SK-N-SH (cell line): ENCODE measurements at regions not wholly inside any gene's neighbourhood (a gene's known extent, or its start where the extent isn't known, plus 50 kb on each side); places are given as distances from the start of the nearest gene placed in this dataset.

ENCODE experiments used
- CTCF ChIA-PET: fragments of 300-600, 350-600 bp; formaldehyde crosslinking; extraction: SDS; loops from one replicate; lab custom pipeline; 2021; lab: Yijun Ruan, JAX
- POLR2A ChIA-PET: fragments of 350-600 bp; sonication (Branson Sonifier 250); formaldehyde crosslinking; extraction: SDS; loops from one replicate; lab custom pipeline; 2020; ENCODE audit warnings: antibody characterized with exemption, inconsistent platforms; lab: Yijun Ruan, JAX
- DNase-seq: peaks from one replicate; pipeline ENCODE4 v3.0.0; 2012
- H2AFZ ChIP-seq: fragments of 200-600 bp; sonication (generic); 2 replicates; pipeline ENCODE4 v1.8.1; 2016; ENCODE audit warnings: antibody characterized with exemption, mild to moderate bottlenecking, low read depth
- H3F3A ChIP-seq: fragments of 200-600 bp; sonication (generic); replicated peaks from 2 replicates; pipeline ENCODE3; 2016; ENCODE audit warnings: antibody characterized with exemption, mild to moderate bottlenecking; ENCODE audit not compliant: insufficient read depth
- H3K27ac ChIP-seq, 2 experiments: fragments of 200-500 bp in 1 of 2; fragments of 200-600 bp in 1 of 2; sonication (Bioruptor generic) in 1 of 2; sonication (generic), shearing (Covaris generic) in 1 of 2; 2 replicates each; pipeline versions ENCODE4 v1.5.1 to v1.6.1; 2014 to 2016; ENCODE audit warnings: low read depth in 2 of 2, inconsistent platforms in 1 of 2, low read length in 1 of 2, mild to moderate bottlenecking in 1 of 2, mixed read lengths in 1 of 2
- H3K27me3 ChIP-seq: fragments of 200-600 bp; sonication (generic), shearing (Covaris generic); 2 replicates; pipeline ENCODE4 v1.6.1; 2016; ENCODE audit warnings: mixed run types; ENCODE audit not compliant: insufficient read depth
- H3K36me3 ChIP-seq, 2 experiments: fragments of 200-500 bp in 1 of 2; fragments of 200-600 bp in 1 of 2; sonication (Bioruptor generic) in 1 of 2; sonication (generic) in 1 of 2; replicated peaks in 1 of 2; 2 replicates each; pipeline versions ENCODE3 to v1.5.1; 2014 to 2016; ENCODE audit warnings: low read length in 1 of 2, mild to moderate bottlenecking in 1 of 2; ENCODE audit not compliant: insufficient read depth in 2 of 2, control insufficient read depth in 1 of 2
- H3K4me1 ChIP-seq, 2 experiments: fragments of 200-500 bp in 1 of 2; fragments of 200-600 bp in 1 of 2; sonication (Bioruptor generic) in 1 of 2; sonication (generic), shearing (Covaris generic) in 1 of 2; 2 replicates each; pipeline versions ENCODE4 v1.5.1 to v1.6.1; 2014 to 2016; ENCODE audit warnings: low read depth in 1 of 2, low read length in 1 of 2, mixed run types in 1 of 2; ENCODE audit not compliant: insufficient read depth in 2 of 2, control insufficient read depth in 1 of 2
- H3K4me2 ChIP-seq: fragments of 200-600 bp; sonication (generic), shearing (Covaris generic); 2 replicates; pipeline ENCODE4 v1.6.1; 2017; ENCODE audit warnings: mixed run types
- H3K4me3 ChIP-seq, 2 experiments: fragments of 200-500 bp in 1 of 2; fragments of 200-600 bp in 1 of 2; sonication (Bioruptor generic) in 1 of 2; sonication (generic), shearing (Covaris generic) in 1 of 2; 2 replicates each; pipeline versions ENCODE4 v1.5.1 to v1.8.1; 2014 to 2016; ENCODE audit warnings: low read depth in 2 of 2, inconsistent platforms in 1 of 2, low read length in 1 of 2, mild to moderate bottlenecking in 1 of 2, mixed read lengths in 1 of 2, moderate library complexity in 1 of 2
- H3K79me2 ChIP-seq: fragments of 200-600 bp; sonication (generic); 2 replicates; pipeline ENCODE4 v1.8.1; 2017; ENCODE audit warnings: mild to moderate bottlenecking; ENCODE audit not compliant: insufficient read depth
- H3K9ac ChIP-seq: fragments of 200-600 bp; sonication (generic); 2 replicates; pipeline ENCODE4 v1.6.1; 2017; ENCODE audit warnings: mixed run types
- H3K9me2 ChIP-seq: fragments of 200-600 bp; sonication (generic); 2 replicates; pipeline ENCODE4 v1.6.1; 2017; ENCODE audit warnings: mixed run types
- H3K9me3 ChIP-seq: fragments of 200-600 bp; sonication (generic); 2 replicates; pipeline ENCODE4 v1.6.1; 2017; ENCODE audit warnings: mixed run types, mild to moderate bottlenecking, moderate library complexity
- H4K20me1 ChIP-seq: fragments of 200-600 bp; sonication (generic); 2 replicates; pipeline ENCODE4 v1.6.1; 2017; ENCODE audit warnings: mild to moderate bottlenecking, mixed run types; ENCODE audit not compliant: insufficient read depth
- ELF1 ChIP-seq: IDR thresholded peaks from 2 replicates; pipeline ENCODE4 v1.4.0; 2012
- FOSL2 ChIP-seq: IDR thresholded peaks from 2 replicates; pipeline ENCODE4 v1.4.0; 2012; ENCODE audit warnings: low read depth, mild to moderate bottlenecking, moderate library complexity, borderline replicate concordance
- MEF2A ChIP-seq: IDR thresholded peaks from 2 replicates; pipeline ENCODE4 v1.4.0; 2012; ENCODE audit warnings: low read depth, borderline replicate concordance
- RCOR1 ChIP-seq: fragments of 150-350 bp; IDR thresholded peaks from 2 replicates; pipeline ENCODE4 v1.6.1; 2017; ENCODE audit warnings: antibody characterized with exemption, low read length
- SIN3A ChIP-seq: IDR thresholded peaks from 2 replicates; pipeline ENCODE4 v1.6.1; 2012; ENCODE audit warnings: low read depth, mild to moderate bottlenecking, low read length, moderate library complexity, borderline replicate concordance
- SMC3 ChIP-seq: IDR thresholded peaks from 2 replicates; pipeline ENCODE4 v1.6.1; 2012; ENCODE audit warnings: low read depth, low read length, improper control_type of control experiment
- TCF12 ChIP-seq: IDR thresholded peaks from 2 replicates; pipeline ENCODE4 v1.4.0; 2012
- YY1 ChIP-seq: IDR thresholded peaks from 2 replicates; pipeline ENCODE4 v1.4.0; 2012; ENCODE audit warnings: low read depth, mild to moderate bottlenecking
- WGBS: methylation state at CpG from one replicate; pipeline ENCODE4 v1.1.6; 2017; ENCODE audit warnings: low lambda C conversion rate; 5-methylcytosine and 5-hydroxymethylcytosine counted together
- TF ChIP-seq, protein P1 (sequence below): IDR thresholded peaks from 2 replicates; pipeline ENCODE4 v1.4.0; 2012; ENCODE audit warnings: low read depth, borderline replicate concordance
- TF ChIP-seq, protein P2 (sequence below): fragments of 150-350 bp; IDR thresholded peaks from 2 replicates; pipeline ENCODE4 v1.6.1; 2017; ENCODE audit warnings: antibody characterized with exemption, low read length, low read depth, borderline replicate concordance
- TF ChIP-seq, protein P3 (sequence below): IDR thresholded peaks from 2 replicates; pipeline ENCODE4; 2012
- TF ChIP-seq, protein P4 (sequence below): fragments of 200-600 bp; sonication (generic); IDR thresholded peaks from 2 replicates; pipeline ENCODE4 v1.6.1; 2017; ENCODE audit warnings: antibody characterized with exemption, mild to moderate bottlenecking, moderate library complexity

DNA sequence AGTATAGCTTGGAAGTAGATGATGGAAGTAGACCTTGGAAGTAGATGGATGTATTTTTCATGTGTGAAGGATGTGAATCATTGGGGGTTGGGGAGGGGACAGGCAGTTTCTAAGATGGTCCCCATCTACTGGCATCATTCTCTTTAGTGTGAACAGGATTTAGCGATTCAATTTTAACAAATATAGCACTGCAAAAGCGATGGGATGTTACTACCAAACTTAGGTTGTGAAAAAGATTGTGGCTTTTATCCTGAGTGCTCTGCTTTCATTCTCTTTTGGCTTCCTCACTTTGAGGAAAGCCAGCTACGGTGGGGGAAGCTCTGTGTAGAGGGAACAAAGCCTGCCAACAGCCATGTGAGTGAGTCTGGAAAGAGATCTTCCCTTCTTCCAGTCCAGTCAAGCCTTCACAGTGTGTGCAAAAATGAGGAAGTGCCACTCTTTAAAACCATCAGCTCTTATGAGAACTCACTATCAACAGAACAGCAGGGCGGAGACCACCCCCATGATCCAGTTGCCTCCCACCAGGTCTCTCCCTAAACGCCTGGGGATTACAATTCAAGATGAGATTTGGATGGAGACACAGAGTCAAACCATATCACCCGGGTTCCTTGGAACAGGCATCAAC, 441.4 kb downstream of the SH3GL2 start (continued):
- TF ChIP-seq, protein P1, sequence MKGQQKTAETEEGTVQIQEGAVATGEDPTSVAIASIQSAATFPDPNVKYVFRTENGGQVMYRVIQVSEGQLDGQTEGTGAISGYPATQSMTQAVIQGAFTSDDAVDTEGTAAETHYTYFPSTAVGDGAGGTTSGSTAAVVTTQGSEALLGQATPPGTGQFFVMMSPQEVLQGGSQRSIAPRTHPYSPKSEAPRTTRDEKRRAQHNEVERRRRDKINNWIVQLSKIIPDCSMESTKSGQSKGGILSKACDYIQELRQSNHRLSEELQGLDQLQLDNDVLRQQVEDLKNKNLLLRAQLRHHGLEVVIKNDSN = no peak
- TF ChIP-seq ELF1 = no peak
- TF ChIP-seq TCF12 = no peak
- TF ChIP-seq, protein P2, sequence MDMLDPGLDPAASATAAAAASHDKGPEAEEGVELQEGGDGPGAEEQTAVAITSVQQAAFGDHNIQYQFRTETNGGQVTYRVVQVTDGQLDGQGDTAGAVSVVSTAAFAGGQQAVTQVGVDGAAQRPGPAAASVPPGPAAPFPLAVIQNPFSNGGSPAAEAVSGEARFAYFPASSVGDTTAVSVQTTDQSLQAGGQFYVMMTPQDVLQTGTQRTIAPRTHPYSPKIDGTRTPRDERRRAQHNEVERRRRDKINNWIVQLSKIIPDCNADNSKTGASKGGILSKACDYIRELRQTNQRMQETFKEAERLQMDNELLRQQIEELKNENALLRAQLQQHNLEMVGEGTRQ = no peak
- no peak for TF ChIP-seq MEF2A
- no peak for TF ChIP-seq SIN3A
- TF ChIP-seq YY1 = no peak
- no peak for TF ChIP-seq RCOR1
- TF ChIP-seq, all 33 proteins: peak for 0

DNA sequence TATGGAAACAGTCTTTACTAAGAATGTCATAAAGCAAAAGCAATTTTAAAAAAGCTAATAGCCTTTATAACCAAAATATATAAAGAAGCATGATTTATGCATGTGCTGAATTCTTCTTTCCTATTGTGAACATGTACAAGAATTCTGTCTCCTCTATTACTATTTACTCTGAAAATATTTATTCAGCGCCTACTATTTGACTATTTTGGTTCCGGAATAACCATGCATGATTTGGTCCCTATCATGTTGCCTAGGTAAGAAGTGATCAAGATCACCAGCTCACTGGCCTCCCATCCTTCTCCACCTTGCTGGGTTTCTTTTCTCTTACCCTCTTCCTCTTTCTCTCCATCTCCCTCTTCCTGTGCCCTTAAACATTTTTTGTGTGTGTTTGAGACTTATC, 443.8 kb downstream of the SH3GL2 start:
- no peak for DNase-seq
- Histone ChIP-seq H3K27ac (no peak overlapping the region), H3K4me2 (no peak overlapping the region), H3K36me3 (no peaks in the 10 kb centered on the region), H3K79me2 (no peaks in the 10 kb centered on the region), H3F3A (no peaks in the 10 kb centered on the region), H2AFZ (no peak overlapping the region), H3K4me1 (no peaks in the 10 kb centered on the region), H3K4me3 (no peak overlapping the region), H3K9me2 (no peaks in the 10 kb centered on the region), H3K9ac (no peak overlapping the region), H4K20me1 (no peaks in the 10 kb centered on the region), H3K27me3 (peaks cover 5% of the 10 kb centered on the region; the same call in 1 of the 2 replicates), H3K9me3 (no peaks in the 10 kb centered on the region)
- POLR2A ChIA-PET = no interaction called here
- WGBS = 46% methylated on average over 2 of the region's 2 CpGs
- CTCF ChIA-PET = no interaction called here
- TF ChIP-seq SMC3 = no peak
- TF ChIP-seq, protein P3, sequence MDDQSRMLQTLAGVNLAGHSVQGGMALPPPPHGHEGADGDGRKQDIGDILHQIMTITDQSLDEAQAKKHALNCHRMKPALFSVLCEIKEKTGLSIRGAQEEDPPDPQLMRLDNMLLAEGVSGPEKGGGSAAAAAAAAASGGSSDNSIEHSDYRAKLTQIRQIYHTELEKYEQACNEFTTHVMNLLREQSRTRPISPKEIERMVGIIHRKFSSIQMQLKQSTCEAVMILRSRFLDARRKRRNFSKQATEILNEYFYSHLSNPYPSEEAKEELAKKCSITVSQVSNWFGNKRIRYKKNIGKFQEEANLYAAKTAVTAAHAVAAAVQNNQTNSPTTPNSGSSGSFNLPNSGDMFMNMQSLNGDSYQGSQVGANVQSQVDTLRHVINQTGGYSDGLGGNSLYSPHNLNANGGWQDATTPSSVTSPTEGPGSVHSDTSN = no peak
- no peak for TF ChIP-seq FOSL2
- TF ChIP-seq, protein P4, sequence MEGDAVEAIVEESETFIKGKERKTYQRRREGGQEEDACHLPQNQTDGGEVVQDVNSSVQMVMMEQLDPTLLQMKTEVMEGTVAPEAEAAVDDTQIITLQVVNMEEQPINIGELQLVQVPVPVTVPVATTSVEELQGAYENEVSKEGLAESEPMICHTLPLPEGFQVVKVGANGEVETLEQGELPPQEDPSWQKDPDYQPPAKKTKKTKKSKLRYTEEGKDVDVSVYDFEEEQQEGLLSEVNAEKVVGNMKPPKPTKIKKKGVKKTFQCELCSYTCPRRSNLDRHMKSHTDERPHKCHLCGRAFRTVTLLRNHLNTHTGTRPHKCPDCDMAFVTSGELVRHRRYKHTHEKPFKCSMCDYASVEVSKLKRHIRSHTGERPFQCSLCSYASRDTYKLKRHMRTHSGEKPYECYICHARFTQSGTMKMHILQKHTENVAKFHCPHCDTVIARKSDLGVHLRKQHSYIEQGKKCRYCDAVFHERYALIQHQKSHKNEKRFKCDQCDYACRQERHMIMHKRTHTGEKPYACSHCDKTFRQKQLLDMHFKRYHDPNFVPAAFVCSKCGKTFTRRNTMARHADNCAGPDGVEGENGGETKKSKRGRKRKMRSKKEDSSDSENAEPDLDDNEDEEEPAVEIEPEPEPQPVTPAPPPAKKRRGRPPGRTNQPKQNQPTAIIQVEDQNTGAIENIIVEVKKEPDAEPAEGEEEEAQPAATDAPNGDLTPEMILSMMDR = no peak
